HEK293 (cell line): ENCODE measurements at regions not wholly inside any gene's neighbourhood (a gene's known extent, or its start where the extent isn't known, plus 50 kb on each side); places are given as distances from the start of the nearest gene placed in this dataset.

Experiments
- CTCF ChIA-PET: fragments of 350-600 bp; formaldehyde crosslinking; extraction: SDS; loops from one replicate; lab custom pipeline; 2021; ENCODE audit warnings: antibody characterized with exemption; lab: Yijun Ruan, JAX
- POLR2A ChIA-PET: fragments of 300-600 bp; formaldehyde crosslinking; extraction: SDS; loops from one replicate; lab custom pipeline; 2020; ENCODE audit warnings: antibody characterized with exemption, inconsistent platforms; lab: Yijun Ruan, JAX
- H3K27ac ChIP-seq: fragments of 200-500 bp; sonication (Bioruptor generic); 2 replicates; pipeline ENCODE4 v1.5.1; 2014; ENCODE audit warnings: low read depth, low read length, control low read depth, inconsistent platforms; ENCODE audit errors: extremely low read depth
- H3K36me3 ChIP-seq, 2 experiments: fragments of 200-500 bp in 1 of 2; sonication (Bioruptor generic) in 1 of 2; 1 replicate in 1 of 2; 2 replicates in 1 of 2; pipeline ENCODE4 v1.5.1; 2014 to 2017; ENCODE audit warnings: inconsistent platforms in 2 of 2, low read length in 2 of 2; ENCODE audit not compliant: control insufficient read depth in 2 of 2, insufficient read depth in 1 of 2
- H3K4me1 ChIP-seq: fragments of 200-500 bp; sonication (Bioruptor generic); 2 replicates; pipeline ENCODE4 v1.5.1; 2014; ENCODE audit warnings: mild to moderate bottlenecking, low read length, inconsistent platforms; ENCODE audit not compliant: control insufficient read depth, insufficient read depth
- H3K4me3 ChIP-seq: 2 replicates; pipeline ENCODE4 v1.5.1; 2011; ENCODE audit warnings: low read depth, mild to moderate bottlenecking, control low read depth, low read length, moderate library complexity
- H3K9me3 ChIP-seq: fragments of 200-500 bp; sonication (Bioruptor generic); 2 replicates; pipeline ENCODE4 v1.5.1; 2014; ENCODE audit warnings: low read depth, low read length, inconsistent platforms; ENCODE audit not compliant: control insufficient read depth, insufficient read depth
- ELK4 ChIP-seq: IDR thresholded peaks from 2 replicates; pipeline ENCODE4 v1.6.1; 2011; ENCODE audit warnings: mild to moderate bottlenecking, low read depth, low read length, borderline replicate concordance
- FEZF1 ChIP-seq: fragments of 450-650 bp; formaldehyde crosslinking; IDR thresholded peaks from 2 replicates; pipeline ENCODE4 v1.5.1; 2016; ENCODE audit warnings: missing biosample characterization, missing genetic modification characterization
- KLF8 ChIP-seq: fragments of 450-650 bp; formaldehyde crosslinking; IDR thresholded peaks from 2 replicates; pipeline ENCODE4 v1.5.1; 2016; ENCODE audit warnings: missing biosample characterization, missing genetic modification characterization
- PBX3 ChIP-seq: sonication (generic); formaldehyde crosslinking; IDR thresholded peaks from 2 replicates; pipeline ENCODE4 v1.8.1; 2022; ENCODE audit warnings: mild to moderate bottlenecking, moderate library complexity, missing genetic modification reagents
- RBAK ChIP-seq: fragments of 450-650 bp; formaldehyde crosslinking; IDR thresholded peaks from 2 replicates; pipeline ENCODE4 v1.5.1; 2016; ENCODE audit warnings: missing biosample characterization, missing genetic modification characterization
- SCRT2 ChIP-seq: fragments of 450-650 bp; formaldehyde crosslinking; IDR thresholded peaks from 2 replicates; pipeline ENCODE4 v1.5.1; 2016; ENCODE audit warnings: missing biosample characterization, missing genetic modification characterization
- SP2 ChIP-seq: fragments of 450-650 bp; formaldehyde crosslinking; IDR thresholded peaks from 2 replicates; pipeline ENCODE4 v1.5.1; 2016; ENCODE audit warnings: missing biosample characterization, missing genetic modification characterization
- ZBTB11 ChIP-seq: fragments of 450-650 bp; formaldehyde crosslinking; conservative IDR thresholded peaks from 2 replicates; pipeline ENCODE4 v1.5.1; 2016; ENCODE audit warnings: low read depth, missing biosample characterization, missing genetic modification characterization
- ZBTB8A ChIP-seq: fragments of 450-650 bp; formaldehyde crosslinking; IDR thresholded peaks from 2 replicates; pipeline ENCODE4 v1.5.1; 2016; ENCODE audit warnings: missing biosample characterization, missing genetic modification characterization
- ZFP3 ChIP-seq: fragments of 450-650 bp; formaldehyde crosslinking; IDR thresholded peaks from 2 replicates; pipeline ENCODE4 v1.5.1; 2016; ENCODE audit warnings: low read depth, missing biosample characterization, missing genetic modification characterization
- ZNF121 ChIP-seq: fragments of 450-650 bp; formaldehyde crosslinking; IDR thresholded peaks from 2 replicates; pipeline ENCODE4 v1.5.1; 2016; ENCODE audit warnings: missing biosample characterization, missing genetic modification characterization
- ZNF23 ChIP-seq: fragments of 450-650 bp; formaldehyde crosslinking; IDR thresholded peaks from 2 replicates; pipeline ENCODE4 v1.5.1; 2016; ENCODE audit warnings: missing biosample characterization, missing genetic modification characterization, borderline replicate concordance
- ZNF248 ChIP-seq: fragments of 450-650 bp; formaldehyde crosslinking; IDR thresholded peaks from 2 replicates; pipeline ENCODE4 v1.5.1; 2017; ENCODE audit warnings: missing biosample characterization, missing genetic modification characterization
- ZNF266 ChIP-seq: fragments of 450-650 bp; formaldehyde crosslinking; IDR thresholded peaks from 2 replicates; pipeline ENCODE4 v1.5.1; 2016; ENCODE audit warnings: missing biosample characterization, missing genetic modification characterization, low read depth
- ZNF341 ChIP-seq: fragments of 450-650 bp; formaldehyde crosslinking; IDR thresholded peaks from 2 replicates; pipeline ENCODE4; 2016; ENCODE audit warnings: low read depth, missing biosample characterization, missing genetic modification characterization
- ZNF366 ChIP-seq: fragments of 450-650 bp; formaldehyde crosslinking; conservative IDR thresholded peaks from 2 replicates; pipeline ENCODE4 v1.5.1; 2016; ENCODE audit warnings: missing biosample characterization, missing genetic modification characterization
- ZNF416 ChIP-seq: fragments of 450-650 bp; formaldehyde crosslinking; IDR thresholded peaks from 2 replicates; pipeline ENCODE4 v1.5.1; 2016; ENCODE audit warnings: missing biosample characterization, missing genetic modification characterization
- ZNF473 ChIP-seq: fragments of 450-650 bp; formaldehyde crosslinking; IDR thresholded peaks from 2 replicates; pipeline ENCODE4 v1.5.1; 2017; ENCODE audit warnings: missing biosample characterization, missing genetic modification characterization
- ZNF544 ChIP-seq: fragments of 450-650 bp; formaldehyde crosslinking; IDR thresholded peaks from 2 replicates; pipeline ENCODE4 v1.5.0; 2017; ENCODE audit warnings: missing biosample characterization, missing genetic modification characterization
- ZNF560 ChIP-seq: fragments of 450-650 bp; formaldehyde crosslinking; IDR thresholded peaks from 2 replicates; pipeline ENCODE4 v1.5.1; 2017; ENCODE audit warnings: missing biosample characterization, missing genetic modification characterization, borderline replicate concordance
- ZNF596 ChIP-seq: fragments of 450-650 bp; IDR thresholded peaks from 2 replicates; pipeline ENCODE4 v1.5.0; 2018; ENCODE audit warnings: missing biosample characterization, mild to moderate bottlenecking, missing genetic modification characterization, moderate library complexity
- ZNF704 ChIP-seq: fragments of 450-650 bp; formaldehyde crosslinking; IDR thresholded peaks from 2 replicates; pipeline ENCODE4 v1.5.1; 2016; ENCODE audit warnings: missing biosample characterization, missing genetic modification characterization
- ZNF777 ChIP-seq: fragments of 450-650 bp; formaldehyde crosslinking; IDR thresholded peaks from 2 replicates; pipeline ENCODE4 v1.5.1; 2017; ENCODE audit warnings: missing biosample characterization, missing genetic modification characterization, borderline replicate concordance
- ZNF837 ChIP-seq: fragments of 450-650 bp; formaldehyde crosslinking; IDR thresholded peaks from 2 replicates; pipeline ENCODE4 v1.5.1; 2016; ENCODE audit warnings: missing biosample characterization, missing genetic modification characterization

- Histone ChIP-seq H3K4me3 (no peak overlapping the region), H3K27ac (no peak overlapping the region), H3K36me3 (no peaks in the 10 kb centered on the region), H3K9me3 (no peaks in the 10 kb centered on the region), H3K4me1 (0 out of 2 replicates have a peak, but pooled peaks cover 1% of the 10 kb centered on the region)
- ChIA-PET CTCF (interaction anchor here (0.7 to 1.0 kb wide), 2 partner anchors 23 to 52 kb away, joined by 3 read pairs; no protein-coding TSS in a partner anchor), POLR2A (no interaction called here)
- TF ChIP-seq ZNF560 (no peak), ZNF544 (no peak), SP2 (tag by site-specific recombination) (no peak), ZNF23 (tag by site-specific recombination) (no peak), ZNF596 (tag by site-specific recombination) (no peak), ZNF341 (tag by site-specific recombination) (no peak), ZNF704 (tag by site-specific recombination) (no peak), ELK4 (no peak), SCRT2 (tag by site-specific recombination) (no peak), ZNF121 (tag by site-specific recombination) (no peak), ZNF777 (tag by site-specific recombination) (no peak), ZBTB11 (tag by site-specific recombination) (no peak), ZNF837 (tag by site-specific recombination) (no peak), ZBTB8A (tag by site-specific recombination) (no peak), RBAK (tag by site-specific recombination) (no peak), KLF8 (tag by site-specific recombination) (no peak), ZNF473 (tag by site-specific recombination) (no peak), ZFP3 (tag by site-specific recombination) (no peak), ZNF416 (no peak)
Observed at GRCh38 chr6:144338474-144338873, 53.3 kb downstream of the UTRN start.

DNA sequence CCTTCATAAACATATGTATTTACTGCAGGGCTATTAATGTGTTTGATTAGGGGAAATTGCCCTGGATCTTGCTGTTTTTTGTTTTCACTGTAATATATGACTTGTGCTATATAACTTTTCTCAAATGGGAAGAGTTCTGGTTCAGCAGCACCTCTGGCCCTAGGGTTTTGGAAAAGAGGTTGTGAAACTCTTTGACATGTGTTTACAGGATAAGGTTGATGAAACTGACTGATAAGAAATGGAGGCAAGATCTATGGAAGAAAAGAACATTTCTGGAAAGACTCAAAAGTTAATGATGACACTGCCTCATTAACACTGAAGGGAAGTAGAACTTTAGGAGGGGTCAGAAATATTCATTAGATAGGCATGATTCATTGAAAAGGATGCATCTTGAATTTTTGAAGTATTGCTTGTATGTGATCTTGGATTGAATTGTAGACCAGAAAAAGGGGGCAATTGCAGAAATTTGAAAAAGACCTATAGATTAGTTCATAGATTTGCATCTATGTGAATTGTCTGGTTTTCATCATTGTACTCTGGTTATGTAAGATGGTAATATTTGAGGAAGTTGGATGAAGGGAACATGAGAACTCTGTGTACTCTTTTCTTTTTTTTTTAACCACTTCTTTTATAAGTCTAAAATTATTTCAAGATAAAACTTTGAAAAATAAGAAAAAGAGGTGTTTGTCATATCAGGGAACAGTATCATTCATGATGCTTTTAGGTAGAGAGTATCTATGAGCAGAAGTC lies 54.0 kb downstream of the UTRN start:
- TF ChIP-seq ZNF248 (no peak), ZNF266 (tag by site-specific recombination) (no peak), PBX3 (no peak), FEZF1 (tag by site-specific recombination) (no peak), ZNF366 (tag by site-specific recombination) (no peak)
- POLR2A ChIA-PET: no interaction called here
- Histone ChIP-seq H3K36me3 (no peaks in the 10 kb centered on the region), H3K4me3 (no peak overlapping the region), H3K4me1 (0 out of 2 replicates have a peak, but pooled peaks cover 5% of the 10 kb centered on the region), H3K9me3 (no peaks in the 10 kb centered on the region), H3K27ac (no peak overlapping the region)
- CTCF ChIA-PET: interaction anchor here (0.7 to 1.4 kb wide), 3 partner anchors 22 to 142 kb away, joined by 3 to 4 read pairs (median 3); no protein-coding TSS in a partner anchor
